H1 (cell line): ENCODE measurements at regions not wholly inside any gene's neighbourhood (a gene's known extent, or its start where the extent isn't known, plus 50 kb on each side); places are given as distances from the start of the nearest gene placed in this dataset.

Source experiments
- CTCF ChIA-PET: fragments of 300-600 bp; sonication (Branson Sonifier 250); formaldehyde crosslinking; loops from one replicate; lab custom pipeline; 2021; ENCODE audit not compliant: partially characterized antibody; lab: Charles Lee
- POLR2A ChIA-PET: fragments of 300-600 bp; sonication (Branson Sonifier 250); formaldehyde crosslinking; loops from one replicate; lab custom pipeline; 2021; ENCODE audit warnings: inconsistent platforms; ENCODE audit not compliant: partially characterized antibody; lab: Charles Lee
- DNase-seq, 2 experiments: peaks; one replicate each; pipeline versions ENCODE4 v3.0.0 to v3.0.0-alpha.2; 2010 to 2022; ENCODE audit warnings: low spot score in 2 of 2, low read depth in 1 of 2, mixed read lengths in 1 of 2
- FAIRE-seq: peaks from 2 replicates; lab custom pipeline; 2011; peaks lifted over from hg19 to GRCh38; lab: Jason Lieb, UNC
- H2AFZ ChIP-seq: 2 replicates; pipeline ENCODE4 v1.8.1; 2012; ENCODE audit warnings: low read length, inconsistent platforms
- H2AK5ac ChIP-seq: 2 replicates; pipeline ENCODE4 v1.6.1; 2013; ENCODE audit warnings: low read depth, low read length
- H2BK120ac ChIP-seq: replicated peaks from 2 replicates; pipeline ENCODE3; 2013; ENCODE audit warnings: low read depth, low read length, inconsistent platforms
- H2BK12ac ChIP-seq: 2 replicates; pipeline ENCODE4 v1.6.1; 2013; ENCODE audit warnings: low read depth, low read length
- H2BK15ac ChIP-seq: 2 replicates; pipeline ENCODE4 v1.6.1; 2013; ENCODE audit warnings: low read length
- H2BK20ac ChIP-seq: 2 replicates; pipeline ENCODE4 v1.6.1; 2013; ENCODE audit warnings: low read length
- H2BK5ac ChIP-seq: 2 replicates; pipeline ENCODE4 v1.6.1; 2013; ENCODE audit warnings: low read depth, low read length
- H3K14ac ChIP-seq: 2 replicates; pipeline ENCODE4 v1.6.1; 2013; ENCODE audit warnings: inconsistent platforms; ENCODE audit not compliant: insufficient read length
- H3K18ac ChIP-seq: 2 replicates; pipeline ENCODE4 v1.6.1; 2013; ENCODE audit warnings: low read length; ENCODE audit errors: extremely low read depth
- H3K23ac ChIP-seq: 2 replicates; pipeline ENCODE4 v1.6.1; 2013; ENCODE audit warnings: inconsistent platforms; ENCODE audit not compliant: insufficient read length
- H3K23me2 ChIP-seq: 2 replicates; pipeline ENCODE4 v1.6.1; 2013; ENCODE audit warnings: low read depth, low read length
- H3K27ac ChIP-seq: 2 replicates; pipeline ENCODE4 v1.6.1; 2011; ENCODE audit warnings: low read depth, low read length, inconsistent platforms
- H3K27me3 ChIP-seq, 4 experiments: replicated peaks in 1 of 4; 1 replicate in 1 of 4; 2 replicates in 3 of 4; pipeline versions ENCODE4 v1.6.1 to v1.8.1; 2011 to 2013; ENCODE audit warnings: low read length in 3 of 4, mild to moderate bottlenecking in 3 of 4, inconsistent platforms in 2 of 4, mixed read lengths in 2 of 4, moderate library complexity in 1 of 4; ENCODE audit not compliant: control insufficient read depth in 3 of 4, insufficient read depth in 3 of 4; ENCODE audit errors: extremely low read depth in 1 of 4
- H3K36me3 ChIP-seq, 4 experiments: 2 replicates each; pipeline versions ENCODE4 v1.6.1 to v1.8.1; 2011 to 2013; ENCODE audit warnings: mild to moderate bottlenecking in 4 of 4, low read length in 3 of 4, moderate library complexity in 2 of 4, control low read depth in 1 of 4, inconsistent platforms in 1 of 4; ENCODE audit not compliant: insufficient read depth in 4 of 4, control insufficient read depth in 2 of 4
- H3K4ac ChIP-seq: replicated peaks from 2 replicates; pipeline ENCODE3; 2013; ENCODE audit warnings: low read length, low read depth, mixed read lengths, inconsistent platforms; ENCODE audit not compliant: insufficient read length
- H3K4me1 ChIP-seq, 4 experiments: replicated peaks in 1 of 4; 1 replicate in 1 of 4; 2 replicates in 3 of 4; pipeline versions ENCODE4 v1.6.1 to v1.8.1; 2011 to 2013; ENCODE audit warnings: low read length in 3 of 4, inconsistent platforms in 2 of 4, mixed read lengths in 1 of 4; ENCODE audit not compliant: insufficient read depth in 4 of 4, control insufficient read depth in 3 of 4
- H3K4me2 ChIP-seq, 2 experiments: 2 replicates each; pipeline versions ENCODE4 v1.6.1 to v1.8.1; 2011 to 2013; ENCODE audit warnings: low read depth in 2 of 2, low read length in 2 of 2, control low read depth in 1 of 2, inconsistent platforms in 1 of 2, mild to moderate bottlenecking in 1 of 2; ENCODE audit not compliant: insufficient read depth in 1 of 2
- H3K4me3 ChIP-seq, 4 experiments: fragments of 200-600, 300-600 bp in 1 of 4; sonication (generic), shearing (Covaris generic), sonication (Bioruptor Twin) in 1 of 4; 2 replicates each; pipeline versions ENCODE4 v1.5.1 to v1.8.1; 2011 to 2016; ENCODE audit warnings: low read length in 4 of 4, low read depth in 3 of 4, control low read depth in 2 of 4, inconsistent platforms in 2 of 4, mild to moderate bottlenecking in 2 of 4, mixed read lengths in 1 of 4, moderate library complexity in 1 of 4; ENCODE audit not compliant: insufficient read depth in 2 of 4; ENCODE audit errors: extremely low read depth in 1 of 4
- H3K56ac ChIP-seq: replicated peaks from 2 replicates; pipeline ENCODE3; 2013; ENCODE audit warnings: low read depth, mild to moderate bottlenecking, mixed read lengths, low read length, inconsistent platforms; ENCODE audit not compliant: insufficient read length
- H3K79me1 ChIP-seq: 2 replicates; pipeline ENCODE4 v1.6.1; 2013; ENCODE audit warnings: low read depth, low read length, control low read depth
- H3K79me2 ChIP-seq, 2 experiments: 2 replicates each; pipeline versions ENCODE4 v1.6.1 to v1.8.1; 2012 to 2013; ENCODE audit warnings: low read length in 2 of 2, mild to moderate bottlenecking in 2 of 2, inconsistent platforms in 1 of 2; ENCODE audit not compliant: insufficient read depth in 2 of 2, control insufficient read depth in 1 of 2
- H3K9ac ChIP-seq, 4 experiments: replicated peaks in 1 of 4; 1 replicate in 1 of 4; 2 replicates in 3 of 4; pipeline versions ENCODE4 v1.6.1 to v1.8.1; 2011 to 2013; ENCODE audit warnings: low read depth in 3 of 4, low read length in 3 of 4, control low read depth in 2 of 4, mild to moderate bottlenecking in 2 of 4, moderate library complexity in 2 of 4, inconsistent platforms in 1 of 4; ENCODE audit errors: extremely low read depth in 1 of 4
- H3K9me3 ChIP-seq, 2 experiments: 2 replicates each; pipeline versions ENCODE4 v1.6.1 to v1.8.1; 2012 to 2013; ENCODE audit warnings: mild to moderate bottlenecking in 2 of 2, moderate library complexity in 2 of 2, control low read depth in 1 of 2, inconsistent platforms in 1 of 2, low read depth in 1 of 2, low read length in 1 of 2, mixed read lengths in 1 of 2; ENCODE audit not compliant: insufficient read depth in 2 of 2
- H4K20me1 ChIP-seq, 2 experiments: replicated peaks in 1 of 2; 2 replicates each; pipeline versions ENCODE3 to v1.8.1; 2011 to 2013; ENCODE audit warnings: inconsistent platforms in 2 of 2, low read length in 2 of 2, mild to moderate bottlenecking in 1 of 2; ENCODE audit not compliant: insufficient read depth in 2 of 2, control insufficient read depth in 1 of 2
- H4K5ac ChIP-seq: 2 replicates; pipeline ENCODE4 v1.6.1; 2013; ENCODE audit warnings: low read length, low read depth, mixed read lengths, inconsistent platforms; ENCODE audit not compliant: insufficient read length
- H4K8ac ChIP-seq: 2 replicates; pipeline ENCODE4 v1.8.0; 2013; ENCODE audit warnings: mild to moderate bottlenecking, moderate library complexity, low read length, inconsistent platforms; ENCODE audit not compliant: insufficient read depth; ENCODE audit errors: extremely low read depth
- H4K91ac ChIP-seq: replicated peaks from 2 replicates; pipeline ENCODE3; 2013; ENCODE audit warnings: low read length, mixed read lengths, inconsistent platforms; ENCODE audit not compliant: insufficient read length
- MAFK ChIP-seq: IDR thresholded peaks from 2 replicates; pipeline ENCODE4 v1.6.1; 2012; ENCODE audit warnings: low read depth, mild to moderate bottlenecking, improper control_type of control experiment, low read length
- RAD21 ChIP-seq, 2 experiments: IDR thresholded peaks in 1 of 2; conservative IDR thresholded peaks in 1 of 2; 2 replicates each; pipeline ENCODE4 v1.6.1; 2011; ENCODE audit warnings: low read depth in 2 of 2, low read length in 2 of 2, improper control_type of control experiment in 1 of 2, inconsistent platforms in 1 of 2, mild to moderate bottlenecking in 1 of 2, moderate library complexity in 1 of 2
- WGBS, 2 experiments: shearing (Covaris generic) in 1 of 2; methylation state at CpG; one replicate each; pipeline versions ENCODE4 v1.1.6 to v1.1.7; 2013 to 2015; ENCODE audit warnings: low lambda C conversion rate in 2 of 2, mixed read lengths in 2 of 2, inconsistent platforms in 1 of 2, low coverage in 1 of 2, missing lambda C conversion rate in 1 of 2; ENCODE audit not compliant: insufficient replicate concordance in 2 of 2, insufficient coverage in 1 of 2, insufficient read length in 1 of 2; ENCODE audit errors: extremely low coverage in 1 of 2, missing lambda C conversion rate in 1 of 2; 5-methylcytosine and 5-hydroxymethylcytosine counted together
- TF ChIP-seq, protein P1 (sequence below), 3 experiments: IDR thresholded peaks; 1 replicate in 2 of 3; 2 replicates in 1 of 3; pipeline versions ENCODE4 v1.5.1 to v1.6.1; 2011; ENCODE audit warnings: low read length in 3 of 3, mild to moderate bottlenecking in 3 of 3, inconsistent platforms in 2 of 3, low read depth in 1 of 3, moderate library complexity in 1 of 3; ENCODE audit not compliant: insufficient read depth in 1 of 3; ENCODE audit errors: control extremely low read depth in 1 of 3

- Histone ChIP-seq H2BK120ac (no peak overlapping the region), H3K9me3 (no peaks in the 10 kb centered on the region), H3K4me1 (peaks cover 0 to 2% (median 0%) of the 10 kb centered on the region in 4 experiments; a peak in 1 of 7 replicates), H3K27ac (no peak overlapping the region), H2BK20ac (no peak overlapping the region), H4K20me1 (no peaks in the 10 kb centered on the region), H3K4me3 (no peak overlapping the region), H3K27me3 (no peaks in the 10 kb centered on the region), H3K9ac (no peak overlapping the region), H3K4ac (no peak overlapping the region), H3K56ac (no peak overlapping the region), H4K91ac (no peak overlapping the region), H3K36me3 (no peaks in the 10 kb centered on the region), H2BK5ac (no peak overlapping the region), H2AFZ (no peak overlapping the region), H2BK15ac (no peak overlapping the region), H3K14ac (no peak overlapping the region), H3K79me2 (no peaks in the 10 kb centered on the region), H3K23ac (no peak overlapping the region), H2AK5ac (no peak overlapping the region), H3K79me1 (no peaks in the 10 kb centered on the region), H3K18ac (no peak overlapping the region), H3K4me2 (no peak overlapping the region), H4K5ac (no peak overlapping the region), H2BK12ac (no peak overlapping the region), H4K8ac (no peak overlapping the region), H3K23me2 (no peaks in the 10 kb centered on the region; the same call in 1 of the 2 replicates)
- TF ChIP-seq RAD21 (IDR thresholded peaks at IDR 0.05 in 1 of 2, conservative IDR thresholded peaks at IDR 0.05 in 1 of 2; ENCODE audit: low read depth in 2 of 2, low read length in 2 of 2) (peak; percentile 41 to 47), MAFK (no peak)
- TF ChIP-seq, protein P1, sequence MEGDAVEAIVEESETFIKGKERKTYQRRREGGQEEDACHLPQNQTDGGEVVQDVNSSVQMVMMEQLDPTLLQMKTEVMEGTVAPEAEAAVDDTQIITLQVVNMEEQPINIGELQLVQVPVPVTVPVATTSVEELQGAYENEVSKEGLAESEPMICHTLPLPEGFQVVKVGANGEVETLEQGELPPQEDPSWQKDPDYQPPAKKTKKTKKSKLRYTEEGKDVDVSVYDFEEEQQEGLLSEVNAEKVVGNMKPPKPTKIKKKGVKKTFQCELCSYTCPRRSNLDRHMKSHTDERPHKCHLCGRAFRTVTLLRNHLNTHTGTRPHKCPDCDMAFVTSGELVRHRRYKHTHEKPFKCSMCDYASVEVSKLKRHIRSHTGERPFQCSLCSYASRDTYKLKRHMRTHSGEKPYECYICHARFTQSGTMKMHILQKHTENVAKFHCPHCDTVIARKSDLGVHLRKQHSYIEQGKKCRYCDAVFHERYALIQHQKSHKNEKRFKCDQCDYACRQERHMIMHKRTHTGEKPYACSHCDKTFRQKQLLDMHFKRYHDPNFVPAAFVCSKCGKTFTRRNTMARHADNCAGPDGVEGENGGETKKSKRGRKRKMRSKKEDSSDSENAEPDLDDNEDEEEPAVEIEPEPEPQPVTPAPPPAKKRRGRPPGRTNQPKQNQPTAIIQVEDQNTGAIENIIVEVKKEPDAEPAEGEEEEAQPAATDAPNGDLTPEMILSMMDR (IDR thresholded peaks at IDR 0.05; ENCODE audit: control extremely low read depth in 1 of 3, insufficient read depth in 1 of 3, low read depth in 1 of 3, low read length in 3 of 3): 0 out of 4 replicates have a peak, but pooled peaks of 1 of the 3 experiments have one; percentile 12
- POLR2A ChIA-PET: no interaction called here
- no peak for DNase-seq
- no peak for FAIRE-seq
- CTCF ChIA-PET: interaction anchor here (0.7 to 2.9 kb wide), 6 partner anchors 55 to 189 kb away, joined by 3 to 15 read pairs (median 4); no protein-coding TSS in a partner anchor
- WGBS, 2 experiments: 78% methylated on average over 5 of the region's 5 CpGs; no CpG with 5 or more reads in 1 of the 2 experiments
These were observed 179.4 kb downstream of the QDPR start for GRCh38 chr4:17332478-17332877.
